Calu3 (cell line): ENCODE measurements at regions not wholly inside any gene's neighbourhood (a gene's known extent, or its start where the extent isn't known, plus 50 kb on each side); places are given as distances from the start of the nearest gene placed in this dataset.

Experiments
- BruUV-seq: library from RNA; stranded (reverse); fragments of 400-500 nt; replicated peaks from 2 replicates; lab custom pipeline; 2021; lab: Mats Ljungman, UMichigan
- CTCF ChIA-PET: fragments of 300-600 bp; sonication (Branson Sonifier 250); formaldehyde crosslinking; loops from one replicate; lab custom pipeline; 2022; ENCODE audit warnings: antibody characterized with exemption; lab: Charles Lee
- DNase-seq: peaks from one replicate; pipeline ENCODE4 v3.0.0; 2022
- H3K27ac Mint-ChIP-seq: one replicate; pipeline ENCODE4 v1.8.0; 2022; ENCODE audit warnings: mixed read lengths; ENCODE audit not compliant: unreplicated experiment
- H3K27me3 Mint-ChIP-seq: one replicate; pipeline ENCODE4 v1.8.0; 2022; ENCODE audit warnings: mixed read lengths; ENCODE audit not compliant: unreplicated experiment
- H3K36me3 Mint-ChIP-seq: one replicate; pipeline ENCODE4 v1.8.0; 2022; ENCODE audit warnings: mild to moderate bottlenecking, moderate library complexity, mixed read lengths; ENCODE audit not compliant: insufficient read depth, unreplicated experiment
- H3K4me1 Mint-ChIP-seq: one replicate; pipeline ENCODE4 v1.8.0; 2022; ENCODE audit warnings: mild to moderate bottlenecking, low read depth, mixed read lengths; ENCODE audit not compliant: unreplicated experiment
- H3K4me3 Mint-ChIP-seq: one replicate; pipeline ENCODE4 v1.8.0; 2022; ENCODE audit warnings: mild to moderate bottlenecking, low read depth, moderate library complexity, mixed read lengths; ENCODE audit not compliant: unreplicated experiment
- H3K9me3 Mint-ChIP-seq: one replicate; pipeline ENCODE4 v1.8.0; 2022; ENCODE audit warnings: low read depth, mixed read lengths; ENCODE audit not compliant: unreplicated experiment
- intact Hi-C: fragments of 100-400 bp; cut with micrococcal nuclease; formaldehyde crosslinking; loops from one replicate; pipeline ENCODE4 v1.10.0; 2022; ENCODE audit not compliant: unreplicated experiment
- TF ChIP-seq, protein P1 (sequence below): fragments of 200-600 bp; IDR thresholded peaks from one replicate; pipeline ENCODE4 v1.8.0; 2022; ENCODE audit warnings: antibody characterized with exemption; ENCODE audit not compliant: unreplicated experiment

DNA sequence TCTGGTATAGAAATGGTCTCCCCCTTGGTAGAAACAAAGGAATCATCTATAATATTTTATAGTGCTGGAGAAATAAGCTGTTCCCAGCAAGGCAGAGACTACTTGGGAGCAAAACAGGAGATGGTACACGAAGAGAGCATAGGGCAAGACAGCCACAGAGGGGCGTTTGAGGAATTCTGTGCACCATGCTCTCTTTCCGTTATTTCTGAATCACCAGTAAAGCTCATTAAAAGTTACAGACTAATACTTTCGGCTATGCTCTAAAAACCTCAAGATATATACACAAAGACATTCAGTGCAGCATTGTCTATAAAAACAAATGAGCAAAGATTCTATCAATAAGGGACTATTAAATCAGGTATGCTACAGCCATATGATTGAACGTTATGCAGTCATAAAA is 68.5 kb upstream of the FHIP2A start:
- H3K27me3 Mint-ChIP-seq = no peaks in the 10 kb centered on the region
- BruUV-seq = no TSS peak
- H3K4me3 Mint-ChIP-seq = no peak overlapping the region
- intact Hi-C loops = no loop called here
- H3K36me3 Mint-ChIP-seq = no peaks in the 10 kb centered on the region
- TF ChIP-seq, protein P1, sequence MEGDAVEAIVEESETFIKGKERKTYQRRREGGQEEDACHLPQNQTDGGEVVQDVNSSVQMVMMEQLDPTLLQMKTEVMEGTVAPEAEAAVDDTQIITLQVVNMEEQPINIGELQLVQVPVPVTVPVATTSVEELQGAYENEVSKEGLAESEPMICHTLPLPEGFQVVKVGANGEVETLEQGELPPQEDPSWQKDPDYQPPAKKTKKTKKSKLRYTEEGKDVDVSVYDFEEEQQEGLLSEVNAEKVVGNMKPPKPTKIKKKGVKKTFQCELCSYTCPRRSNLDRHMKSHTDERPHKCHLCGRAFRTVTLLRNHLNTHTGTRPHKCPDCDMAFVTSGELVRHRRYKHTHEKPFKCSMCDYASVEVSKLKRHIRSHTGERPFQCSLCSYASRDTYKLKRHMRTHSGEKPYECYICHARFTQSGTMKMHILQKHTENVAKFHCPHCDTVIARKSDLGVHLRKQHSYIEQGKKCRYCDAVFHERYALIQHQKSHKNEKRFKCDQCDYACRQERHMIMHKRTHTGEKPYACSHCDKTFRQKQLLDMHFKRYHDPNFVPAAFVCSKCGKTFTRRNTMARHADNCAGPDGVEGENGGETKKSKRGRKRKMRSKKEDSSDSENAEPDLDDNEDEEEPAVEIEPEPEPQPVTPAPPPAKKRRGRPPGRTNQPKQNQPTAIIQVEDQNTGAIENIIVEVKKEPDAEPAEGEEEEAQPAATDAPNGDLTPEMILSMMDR = no peak
- peaks cover 8% of the 10 kb centered on the region for H3K4me1 Mint-ChIP-seq
- CTCF ChIA-PET = no interaction called here
- H3K27ac Mint-ChIP-seq = no peak overlapping the region
- no peak for DNase-seq
- H3K9me3 Mint-ChIP-seq = no peaks in the 10 kb centered on the region

DNA sequence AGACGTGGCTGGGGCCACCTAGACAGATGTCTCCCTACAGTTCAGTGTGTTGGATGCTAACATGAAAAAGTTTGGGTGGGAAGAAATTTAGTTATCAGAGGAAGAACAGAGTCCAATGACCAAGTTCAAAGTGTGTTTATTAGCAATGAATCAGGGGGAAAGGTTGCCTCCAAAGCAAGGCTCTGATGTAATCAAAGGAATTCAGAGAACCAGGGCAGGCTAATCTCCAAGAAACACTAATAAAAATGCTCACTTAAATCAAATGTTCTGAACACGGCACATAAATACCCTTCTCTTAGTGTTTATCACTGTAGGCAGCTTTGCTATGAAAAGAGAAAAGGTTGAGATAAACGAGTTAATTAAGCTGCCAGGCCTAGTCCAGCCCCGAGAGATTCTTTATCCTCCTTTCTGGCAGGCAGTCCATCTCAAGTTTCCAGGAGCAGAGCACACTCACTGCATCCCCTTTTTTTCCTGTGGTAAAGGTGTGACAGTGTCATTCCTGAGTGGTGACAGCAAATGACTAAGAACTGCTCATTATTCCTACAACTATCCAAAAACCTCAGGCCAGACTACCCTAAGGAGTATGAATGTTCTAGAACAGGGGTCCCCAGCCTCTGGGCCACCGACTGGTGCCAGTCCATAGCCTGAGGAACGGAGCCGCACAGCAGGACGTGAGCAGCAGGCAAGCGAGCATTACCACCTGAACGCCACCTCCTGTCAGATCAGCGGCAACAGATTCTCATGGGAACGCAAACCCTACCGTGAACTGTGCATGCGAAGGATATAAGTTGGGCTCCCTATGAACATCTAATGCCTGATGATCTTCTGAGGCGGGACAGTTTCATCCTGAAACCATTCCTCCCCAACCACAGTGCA is 66.9 kb upstream of the FHIP2A start:
- Mint-ChIP-seq H3K27me3 (no peaks in the 10 kb centered on the region), H3K9me3 (no peaks in the 10 kb centered on the region), H3K27ac (no peak overlapping the region), H3K4me1 (peaks cover 8% of the 10 kb centered on the region), H3K4me3 (no peak overlapping the region), H3K36me3 (no peaks in the 10 kb centered on the region)
- intact Hi-C loops = no loop called here
- DNase-seq = no peak
- BruUV-seq = no TSS peak
- TF ChIP-seq, protein P1 = no peak
- CTCF ChIA-PET = no interaction called here

DNA sequence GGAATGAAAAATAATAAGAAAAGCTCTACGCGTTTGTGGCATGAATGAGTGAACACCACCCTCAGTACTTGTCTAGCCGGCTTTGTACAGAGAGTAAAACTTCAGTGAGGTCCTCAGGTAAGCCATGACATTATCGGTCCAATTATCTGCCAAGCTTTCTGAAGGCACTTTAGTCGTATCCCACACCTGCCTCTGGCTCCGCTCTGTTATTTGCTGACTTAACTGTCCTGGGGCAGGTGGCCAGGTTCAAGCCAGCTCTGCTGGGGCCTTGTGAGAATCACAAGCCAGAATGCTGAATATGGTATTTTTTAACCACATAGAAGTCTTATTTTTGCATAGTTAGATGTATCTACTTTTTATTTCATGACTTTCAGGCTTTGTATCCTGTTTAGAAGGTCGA is 66.0 kb upstream of the FHIP2A start:
- intact Hi-C loops = no loop called here
- H3K27ac Mint-ChIP-seq = no peak overlapping the region
- no peak overlapping the region for H3K4me3 Mint-ChIP-seq
- TF ChIP-seq, protein P1 = no peak
- H3K9me3 Mint-ChIP-seq = no peaks in the 10 kb centered on the region
- CTCF ChIA-PET = no interaction called here
- H3K27me3 Mint-ChIP-seq = no peaks in the 10 kb centered on the region
- DNase-seq = no peak
- H3K4me1 Mint-ChIP-seq = peaks cover 8% of the 10 kb centered on the region
- BruUV-seq = no TSS peak
- no peaks in the 10 kb centered on the region for H3K36me3 Mint-ChIP-seq

DNA sequence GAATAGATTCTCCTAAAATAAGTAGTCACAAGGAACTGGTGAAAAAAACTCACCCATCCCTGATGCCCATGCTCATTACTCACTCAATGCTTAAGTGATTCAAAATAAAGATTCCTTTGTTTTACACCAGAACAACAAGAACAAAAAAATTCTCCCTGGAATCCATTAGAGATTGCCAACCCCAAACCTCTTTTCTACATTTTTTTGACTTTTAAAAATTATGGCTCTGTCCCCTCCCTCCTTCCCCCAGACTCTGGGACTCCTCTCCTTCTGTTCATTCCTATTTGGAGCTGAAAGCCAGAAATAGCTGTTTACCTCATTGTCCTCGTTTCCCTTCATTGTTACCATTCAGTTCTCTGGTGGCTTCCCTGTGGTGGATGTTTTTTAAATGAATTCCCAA is 63.2 kb upstream of the FHIP2A start:
- Mint-ChIP-seq H3K27ac (no peak overlapping the region), H3K36me3 (no peaks in the 10 kb centered on the region), H3K4me3 (no peak overlapping the region), H3K27me3 (no peaks in the 10 kb centered on the region), H3K4me1 (peaks cover 8% of the 10 kb centered on the region), H3K9me3 (no peaks in the 10 kb centered on the region)
- no TSS peak for BruUV-seq
- intact Hi-C loops = no loop called here
- DNase-seq = no peak
- CTCF ChIA-PET = no interaction called here
- TF ChIP-seq, protein P1 = no peak
